A549 (cell line): ENCODE measurements at regions not wholly inside any gene's neighbourhood (a gene's known extent, or its start where the extent isn't known, plus 50 kb on each side); places are given as distances from the start of the nearest gene placed in this dataset.

Experiments
- ATAC-seq, 2 experiments: fragments of 200-7000 bp in 1 of 2; fragments of >200 bp in 1 of 2; cut with Nextera tagmentation in 1 of 2; cut with Tn5 transposase in 1 of 2; 3 replicates each; pipeline versions ENCODE4 v1.8.0 to v1.9.1; 2018 to 2020; ENCODE audit warnings: mild to moderate bottlenecking in 1 of 2, moderate library complexity in 1 of 2
- CTCF ChIA-PET: fragments of 300-600 bp; sonication (Branson Sonifier 250); formaldehyde crosslinking; extraction: SDS; loops from one replicate; lab custom pipeline; 2021; ENCODE audit warnings: antibody characterized with exemption, inconsistent platforms; lab: Yijun Ruan, JAX
- POLR2A ChIA-PET: fragments of 350-600 bp; formaldehyde crosslinking; extraction: SDS; loops from one replicate; lab custom pipeline; 2021; ENCODE audit warnings: antibody characterized with exemption, inconsistent platforms; lab: Yijun Ruan, JAX
- DNase-seq, 2 experiments: peaks; one replicate each; pipeline versions ENCODE4 v3.0.0 to v3.0.0-alpha.2; 2011 to 2016; ENCODE audit warnings: low read depth in 1 of 2, low spot score in 1 of 2
- FAIRE-seq: peaks from 2 replicates; lab custom pipeline; 2011; peaks lifted over from hg19 to GRCh38; lab: Jason Lieb, UNC
- H3K27ac ChIP-seq, 2 experiments: fragments of >200 bp; sonication (Bioruptor Twin); formaldehyde crosslinking; 3 replicates each; pipeline ENCODE4 v1.5.1; 2016 to 2017
- H3K4me1 ChIP-seq: fragments of >200 bp; sonication (Bioruptor Twin); formaldehyde crosslinking; 3 replicates; pipeline ENCODE4 v1.6.1; 2016
- H3K4me2 ChIP-seq: fragments of >200 bp; sonication (Bioruptor Twin); formaldehyde crosslinking; 3 replicates; pipeline ENCODE4 v1.6.1; 2016
- H3K4me3 ChIP-seq: fragments of >200 bp; sonication (Bioruptor Twin); formaldehyde crosslinking; 3 replicates; pipeline ENCODE4 v1.5.1; 2016
- H3K9me3 ChIP-seq: fragments of >200 bp; sonication (Bioruptor Twin); formaldehyde crosslinking; 3 replicates; pipeline ENCODE4 v1.6.1; 2016
- CBX8 ChIP-seq: fragments of 200-600 bp; sonication (generic); IDR thresholded peaks from 2 replicates; pipeline ENCODE4 v1.6.1; 2016
- EHMT2 ChIP-seq: fragments of 200-600 bp; sonication (generic); IDR thresholded peaks from 2 replicates; pipeline ENCODE4 v1.6.1; 2016; ENCODE audit warnings: antibody characterized with exemption, low read depth, mild to moderate bottlenecking, moderate library complexity
- FOSB ChIP-seq: fragments of 250-450 bp; sonication (Bioruptor Pico); IDR thresholded peaks from 2 replicates; pipeline ENCODE4 v1.5.0; 2020; ENCODE audit warnings: mild to moderate bottlenecking, moderate library complexity
- FOSL2 ChIP-seq, 2 experiments: fragments of 450-650 bp in 1 of 2; fragments of >200 bp in 1 of 2; sonication (Bioruptor Twin) in 1 of 2; formaldehyde crosslinking; IDR thresholded peaks; 2 replicates each; pipeline versions ENCODE4 v1.5.0 to v1.6.1; 2016 to 2020; ENCODE audit warnings: mild to moderate bottlenecking in 1 of 2, moderate library complexity in 1 of 2
- GATA3 ChIP-seq: IDR thresholded peaks from 2 replicates; pipeline ENCODE4 v1.6.1; 2012; ENCODE audit warnings: borderline replicate concordance
- HEYL ChIP-seq: fragments of 250-450 bp; sonication (Bioruptor Pico); IDR thresholded peaks from 2 replicates; pipeline ENCODE4 v1.8.0; 2021; ENCODE audit warnings: mild to moderate bottlenecking, moderate library complexity
- HOXA7 ChIP-seq: fragments of 250-450 bp; sonication (Bioruptor Pico); IDR thresholded peaks from 2 replicates; pipeline ENCODE4 v1.5.0; 2020; ENCODE audit warnings: mild to moderate bottlenecking, moderate library complexity
- HOXB13 ChIP-seq: fragments of 250-450 bp; sonication (Bioruptor Pico); IDR thresholded peaks from 2 replicates; pipeline ENCODE4 v1.5.0; 2020; ENCODE audit warnings: low read depth, mild to moderate bottlenecking, moderate library complexity
- JUN ChIP-seq, 2 experiments: fragments of >200 bp; sonication (Bioruptor Twin); formaldehyde crosslinking; IDR thresholded peaks; 2 replicates in 1 of 2; 3 replicates in 1 of 2; pipeline ENCODE4 v1.6.1; 2016 to 2017
- MAZ ChIP-seq: fragments of 150-350 bp; IDR thresholded peaks from 2 replicates; pipeline ENCODE4 v1.6.1; 2014; ENCODE audit warnings: antibody characterized with exemption, low read depth, low read length, borderline replicate concordance
- RCOR1 ChIP-seq: fragments of 150-350 bp; IDR thresholded peaks from 2 replicates; pipeline ENCODE4 v1.6.1; 2014; ENCODE audit warnings: antibody characterized with exemption, low read length, low read depth
- RFX5 ChIP-seq: fragments of 450-650 bp; IDR thresholded peaks from 2 replicates; pipeline ENCODE4 v1.7.1; 2014; ENCODE audit warnings: antibody characterized with exemption, mild to moderate bottlenecking, moderate library complexity
- TP53 ChIP-seq: fragments of 250-450 bp; sonication (Bioruptor Pico); IDR thresholded peaks from 2 replicates; pipeline ENCODE4 v1.5.0; 2021; ENCODE audit warnings: mild to moderate bottlenecking, moderate library complexity
- ZFP36 ChIP-seq: fragments of 450-650 bp; IDR thresholded peaks from 2 replicates; pipeline ENCODE4 v1.6.1; 2014; ENCODE audit warnings: borderline replicate concordance; ENCODE audit not compliant: partially characterized antibody
- ZSCAN20 ChIP-seq: fragments of 250-450 bp; sonication (Bioruptor Pico); IDR thresholded peaks from 2 replicates; pipeline ENCODE4 v1.8.0; 2022; ENCODE audit warnings: mild to moderate bottlenecking, moderate library complexity
- WGBS: methylation state at CpG from one replicate; pipeline ENCODE4 v1.1.6; 2017; ENCODE audit errors: missing lambda C conversion rate; 5-methylcytosine and 5-hydroxymethylcytosine counted together
- TF ChIP-seq, protein P1 (sequence below): IDR thresholded peaks from 2 replicates; pipeline ENCODE4 v1.6.1; 2012
- TF ChIP-seq, protein P2 (sequence below): fragments of 250-450 bp; sonication (Bioruptor Pico); IDR thresholded peaks from 2 replicates; pipeline ENCODE4 v1.5.0; 2021; ENCODE audit warnings: mild to moderate bottlenecking, moderate library complexity, borderline replicate concordance
- TF ChIP-seq, protein P3 (sequence below): IDR thresholded peaks from 2 replicates; pipeline ENCODE4 v1.6.1; 2012
- TF ChIP-seq, protein P4 (sequence below): fragments of >200 bp; sonication (Bioruptor Twin); formaldehyde crosslinking; IDR thresholded peaks from 3 replicates; pipeline ENCODE4 v1.5.1; 2016
- TF ChIP-seq, protein P5 (sequence below): fragments of 250-450 bp; sonication (Bioruptor Pico); IDR thresholded peaks from 2 replicates; pipeline ENCODE4 v1.5.0; 2020; ENCODE audit warnings: low read depth, mild to moderate bottlenecking, moderate library complexity

DNA sequence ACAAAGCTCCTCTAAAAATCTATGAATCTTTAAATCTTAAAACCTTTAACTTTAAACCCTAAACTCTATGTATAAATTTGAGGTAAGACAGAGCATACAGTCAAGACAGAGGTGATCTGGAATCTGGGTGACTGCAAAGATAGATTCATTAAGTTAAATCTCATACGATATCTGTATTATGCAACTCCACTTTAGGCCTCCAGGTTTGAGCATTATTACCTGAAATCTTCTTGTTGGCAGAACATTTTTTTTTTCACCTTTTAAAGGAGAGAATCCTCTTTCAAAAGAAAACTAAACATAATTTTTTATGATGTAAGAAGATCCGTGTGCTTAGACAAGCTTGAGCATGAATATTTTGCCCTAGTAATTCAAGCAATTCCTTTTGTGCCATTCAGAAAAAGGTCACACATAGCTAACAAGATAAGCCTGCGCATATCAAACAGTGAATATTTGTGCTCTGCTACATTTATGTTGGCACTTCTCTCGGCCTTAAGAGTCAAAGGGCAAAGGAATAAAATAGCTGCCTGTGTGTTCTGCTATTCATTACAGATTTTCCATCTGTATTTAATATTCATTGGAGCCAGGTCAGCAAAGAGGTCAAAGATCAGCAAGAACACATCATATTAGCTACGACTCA lies 163.3 kb downstream of the TMTC3 start:
- 41% methylated on average over 5 of the region's 5 CpGs for WGBS
- CTCF ChIA-PET = interaction anchor here (1.6 kb wide), 1 partner anchor 38 kb away, joined by 4 read pairs; no protein-coding TSS in a partner anchor
- no peak for FAIRE-seq
- no peak for DNase-seq
- Histone ChIP-seq H3K4me2 (peak overlapping the region; percentile 36), H3K27ac (peak overlapping the region in 1 of 2 experiments; percentile 37; a peak in 3 of 6 replicates), H3K4me3 (no peak overlapping the region), H3K4me1 (peaks cover 65% of the 10 kb centered on the region), H3K9me3 (no peaks in the 10 kb centered on the region)
- TF ChIP-seq, protein P1, sequence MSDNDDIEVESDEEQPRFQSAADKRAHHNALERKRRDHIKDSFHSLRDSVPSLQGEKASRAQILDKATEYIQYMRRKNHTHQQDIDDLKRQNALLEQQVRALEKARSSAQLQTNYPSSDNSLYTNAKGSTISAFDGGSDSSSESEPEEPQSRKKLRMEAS = no peak
- TF ChIP-seq ZSCAN20 (CRISPR knock-in tag) (no peak), CBX8 (no peak), JUN (IDR thresholded peaks at IDR 0.05) (no peak), HOXA7 (no peak), FOSL2 (IDR thresholded peaks at IDR 0.05) (no peak), FOSL2 (CRISPR knock-in tag; IDR thresholded peaks at IDR 0.05) (no peak; the same call in 1 of the 2 replicates), EHMT2 (no peak), HOXB13 (no peak), ZFP36 (no peak), RFX5 (no peak), MAZ (no peak), RCOR1 (no peak), FOSB (CRISPR knock-in tag) (no peak), TP53 (no peak)
- TF ChIP-seq, protein P2, sequence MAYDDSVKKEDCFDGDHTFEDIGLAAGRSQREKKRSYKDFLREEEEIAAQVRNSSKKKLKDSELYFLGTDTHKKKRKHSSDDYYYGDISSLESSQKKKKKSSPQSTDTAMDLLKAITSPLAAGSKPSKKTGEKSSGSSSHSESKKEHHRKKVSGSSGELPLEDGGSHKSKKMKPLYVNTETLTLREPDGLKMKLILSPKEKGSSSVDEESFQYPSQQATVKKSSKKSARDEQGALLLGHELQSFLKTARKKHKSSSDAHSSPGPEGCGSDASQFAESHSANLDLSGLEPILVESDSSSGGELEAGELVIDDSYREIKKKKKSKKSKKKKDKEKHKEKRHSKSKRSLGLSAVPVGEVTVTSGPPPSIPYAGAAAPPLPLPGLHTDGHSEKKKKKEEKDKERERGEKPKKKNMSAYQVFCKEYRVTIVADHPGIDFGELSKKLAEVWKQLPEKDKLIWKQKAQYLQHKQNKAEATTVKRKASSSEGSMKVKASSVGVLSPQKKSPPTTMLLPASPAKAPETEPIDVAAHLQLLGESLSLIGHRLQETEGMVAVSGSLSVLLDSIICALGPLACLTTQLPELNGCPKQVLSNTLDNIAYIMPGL (CRISPR knock-in tag) = no peak
- TF ChIP-seq, protein P3, sequence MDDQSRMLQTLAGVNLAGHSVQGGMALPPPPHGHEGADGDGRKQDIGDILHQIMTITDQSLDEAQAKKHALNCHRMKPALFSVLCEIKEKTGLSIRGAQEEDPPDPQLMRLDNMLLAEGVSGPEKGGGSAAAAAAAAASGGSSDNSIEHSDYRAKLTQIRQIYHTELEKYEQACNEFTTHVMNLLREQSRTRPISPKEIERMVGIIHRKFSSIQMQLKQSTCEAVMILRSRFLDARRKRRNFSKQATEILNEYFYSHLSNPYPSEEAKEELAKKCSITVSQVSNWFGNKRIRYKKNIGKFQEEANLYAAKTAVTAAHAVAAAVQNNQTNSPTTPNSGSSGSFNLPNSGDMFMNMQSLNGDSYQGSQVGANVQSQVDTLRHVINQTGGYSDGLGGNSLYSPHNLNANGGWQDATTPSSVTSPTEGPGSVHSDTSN = no peak
- TF ChIP-seq, protein P4, sequence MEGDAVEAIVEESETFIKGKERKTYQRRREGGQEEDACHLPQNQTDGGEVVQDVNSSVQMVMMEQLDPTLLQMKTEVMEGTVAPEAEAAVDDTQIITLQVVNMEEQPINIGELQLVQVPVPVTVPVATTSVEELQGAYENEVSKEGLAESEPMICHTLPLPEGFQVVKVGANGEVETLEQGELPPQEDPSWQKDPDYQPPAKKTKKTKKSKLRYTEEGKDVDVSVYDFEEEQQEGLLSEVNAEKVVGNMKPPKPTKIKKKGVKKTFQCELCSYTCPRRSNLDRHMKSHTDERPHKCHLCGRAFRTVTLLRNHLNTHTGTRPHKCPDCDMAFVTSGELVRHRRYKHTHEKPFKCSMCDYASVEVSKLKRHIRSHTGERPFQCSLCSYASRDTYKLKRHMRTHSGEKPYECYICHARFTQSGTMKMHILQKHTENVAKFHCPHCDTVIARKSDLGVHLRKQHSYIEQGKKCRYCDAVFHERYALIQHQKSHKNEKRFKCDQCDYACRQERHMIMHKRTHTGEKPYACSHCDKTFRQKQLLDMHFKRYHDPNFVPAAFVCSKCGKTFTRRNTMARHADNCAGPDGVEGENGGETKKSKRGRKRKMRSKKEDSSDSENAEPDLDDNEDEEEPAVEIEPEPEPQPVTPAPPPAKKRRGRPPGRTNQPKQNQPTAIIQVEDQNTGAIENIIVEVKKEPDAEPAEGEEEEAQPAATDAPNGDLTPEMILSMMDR = no peak
- TF ChIP-seq, protein P5, sequence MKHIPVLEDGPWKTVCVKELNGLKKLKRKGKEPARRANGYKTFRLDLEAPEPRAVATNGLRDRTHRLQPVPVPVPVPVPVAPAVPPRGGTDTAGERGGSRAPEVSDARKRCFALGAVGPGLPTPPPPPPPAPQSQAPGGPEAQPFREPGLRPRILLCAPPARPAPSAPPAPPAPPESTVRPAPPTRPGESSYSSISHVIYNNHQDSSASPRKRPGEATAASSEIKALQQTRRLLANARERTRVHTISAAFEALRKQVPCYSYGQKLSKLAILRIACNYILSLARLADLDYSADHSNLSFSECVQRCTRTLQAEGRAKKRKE (CRISPR knock-in tag) = no peak
- ATAC-seq = no peak
- POLR2A ChIA-PET = no interaction called here

DNA sequence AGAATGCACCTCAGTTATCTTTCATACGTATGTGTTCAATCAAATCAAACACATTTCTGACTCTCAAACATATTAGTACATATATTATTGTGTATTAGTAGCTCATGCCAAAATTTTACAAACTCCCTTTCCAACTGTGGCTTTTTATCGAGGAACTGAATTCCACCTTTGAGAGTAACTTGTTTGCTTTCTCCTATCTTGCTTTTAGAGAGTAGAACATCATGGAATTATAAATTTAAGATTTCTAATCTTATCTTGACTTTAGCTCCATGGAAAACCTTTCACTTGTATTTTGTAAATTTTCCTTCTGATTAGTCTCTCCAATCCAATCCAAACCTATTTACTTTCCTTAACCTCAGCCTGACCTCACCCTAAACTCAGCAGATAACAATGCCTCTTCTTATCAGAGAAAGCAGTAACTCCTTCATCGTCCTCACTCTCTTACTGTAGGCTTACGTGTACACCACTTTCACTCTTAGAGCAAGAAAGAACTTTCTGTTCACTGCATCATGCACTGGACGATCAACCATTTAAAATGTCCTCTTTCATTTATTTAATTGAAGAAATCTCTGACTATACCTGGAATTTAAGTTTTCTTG lies 164.5 kb downstream of the TMTC3 start:
- WGBS = 46% methylated on average over 5 of the region's 5 CpGs
- no peaks in the 10 kb centered on the region for H3K9me3 ChIP-seq
- CTCF ChIA-PET = interaction anchor here (1.2 kb wide), 1 partner anchor 10 kb away, joined by 3 read pairs; no protein-coding TSS in a partner anchor
- peaks cover 61% of the 10 kb centered on the region for H3K4me1 ChIP-seq
- ATAC-seq (peak; percentile 56 to 70; a peak in 3 of 6 replicates), DNase-seq (no peak)
- no peak overlapping the region for H3K4me3 ChIP-seq
- peak; percentile 19; the same call in 1 of the 2 replicates for TF ChIP-seq GATA3
- 0 out of 2 replicates have a peak, but pooled peaks have one; percentile 22 for TF ChIP-seq HEYL
- TF ChIP-seq, protein P1 = no peak
- TF ChIP-seq, all 56 proteins: peak for 2
- FAIRE-seq = no peak
- POLR2A ChIA-PET = no interaction called here
- peak overlapping the region; percentile 25 to 58; a peak in 4 of 6 replicates for H3K27ac ChIP-seq
- peak overlapping the region; percentile 60 for H3K4me2 ChIP-seq
